ENCODE measurements at regions not wholly inside any gene's neighbourhood (a gene's known extent, or its start where the extent isn't known, plus 50 kb on each side); places are given as distances from the start of the nearest gene placed in this dataset.
"Not testable (repeated sequence)": the region's sequence is repeated elsewhere in the genome, so short reads cannot be mapped to it uniquely, and the experiment has no call there.

DNA sequence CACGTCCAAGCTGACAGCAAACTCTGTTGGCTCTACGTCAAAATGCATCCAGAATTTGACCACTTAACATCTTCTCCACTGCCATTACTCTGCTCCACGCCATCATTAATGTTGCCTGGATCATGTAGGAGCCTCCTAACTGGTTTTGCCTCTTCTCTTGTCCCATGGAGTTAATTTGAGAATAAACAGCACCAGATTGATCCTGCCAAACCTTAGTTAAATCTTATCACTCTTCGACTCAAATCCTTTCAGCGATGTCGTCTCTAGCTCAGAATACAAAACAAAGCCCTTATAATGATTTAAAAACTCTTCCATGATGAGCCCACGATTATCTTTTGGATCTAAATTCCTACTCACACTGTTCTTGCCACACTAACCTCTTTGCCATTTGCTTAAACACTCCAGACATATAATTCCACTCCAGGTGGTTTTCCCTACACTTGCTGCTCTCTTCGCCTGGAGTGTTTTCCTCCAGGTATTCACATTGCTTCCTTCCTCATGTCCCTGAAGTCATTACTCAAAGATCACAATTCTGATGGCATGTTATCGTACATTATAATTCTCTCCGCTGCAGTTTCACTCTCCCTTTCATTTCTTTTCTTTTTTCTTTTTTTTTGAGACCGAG is 90.7 kb upstream of the KCNK2 start:
- no peak for DNase-seq

- no peak for DNase-seq
These were observed 89.1 kb upstream of the KCNK2 start for GRCh38 chr1:214993419-214993818.

DNA sequence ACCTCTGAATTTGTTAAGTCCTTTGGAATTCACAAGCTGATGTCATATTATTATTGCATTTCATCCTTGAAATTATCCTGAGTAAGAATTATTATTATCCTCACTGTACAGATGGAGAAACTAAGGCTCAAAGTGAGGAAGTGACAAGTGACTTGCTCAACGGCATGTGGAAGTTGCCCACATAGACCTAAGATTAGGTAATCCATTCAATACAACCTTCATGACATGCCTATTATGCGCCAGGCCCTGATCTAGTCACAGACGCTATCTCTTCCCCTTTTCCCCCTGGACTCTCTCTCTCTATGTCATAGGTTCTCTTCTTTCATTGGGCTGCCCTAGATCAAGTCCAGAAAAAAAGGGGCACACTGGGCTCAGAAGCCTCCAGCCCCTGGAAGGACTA is 84.9 kb upstream of the KCNK2 start:
- no peak for DNase-seq

DNA sequence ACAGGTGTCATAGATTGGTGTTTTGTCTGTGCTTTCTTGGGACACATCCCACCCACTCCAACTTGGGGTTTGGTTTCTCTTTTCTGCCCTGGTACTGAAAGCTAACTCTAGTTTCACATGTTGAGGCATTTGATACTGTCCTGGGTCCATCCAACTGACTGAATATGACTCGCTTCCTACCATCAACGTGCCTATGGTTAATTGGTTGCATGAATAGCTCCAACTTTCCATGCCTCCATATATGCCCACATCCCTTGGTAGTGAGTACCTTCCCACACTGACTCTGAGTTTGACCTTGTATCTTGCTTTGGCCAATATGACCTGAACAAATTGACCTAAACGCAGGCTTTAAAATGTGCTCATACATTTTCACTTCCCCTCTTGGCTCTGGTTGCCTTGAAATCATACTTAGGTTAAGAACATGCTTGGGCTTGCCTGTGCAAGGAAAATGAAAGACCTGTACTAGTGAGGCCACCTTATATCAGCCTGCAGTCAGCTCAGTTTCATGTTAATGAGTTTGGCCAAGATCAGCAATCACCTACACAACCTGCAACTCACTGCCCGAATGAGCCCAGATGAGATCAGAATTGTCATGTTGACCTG is 81.0 kb upstream of the KCNK2 start:
- DNase-seq, result no peak

GRCh38 chr1:215002471-215002870 is 80.1 kb upstream of the KCNK2 start:
- no peak for DNase-seq

DNA sequence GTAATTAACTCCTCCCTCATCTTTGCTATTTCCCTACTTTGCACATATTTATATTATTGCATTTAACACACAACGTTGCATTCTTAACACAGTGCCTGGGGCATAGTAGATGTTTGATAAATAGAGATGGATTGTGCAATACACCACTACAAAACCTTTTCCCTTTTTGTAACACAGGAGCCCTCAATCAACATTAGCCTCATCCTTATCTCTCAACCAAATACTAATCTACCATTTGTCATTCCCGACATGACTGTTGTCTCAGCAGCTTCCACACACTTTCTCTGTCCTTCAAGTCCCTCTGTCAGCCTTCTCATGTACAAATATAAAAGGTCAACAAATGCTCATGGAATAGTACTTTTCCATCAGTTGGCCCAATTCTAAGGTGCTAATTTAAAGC is 78.9 kb upstream of the KCNK2 start:
- no peak for DNase-seq

- peak; percentile 46 for DNase-seq
These were observed 78.3 kb upstream of the KCNK2 start for GRCh38 chr1:215004121-215004827.

DNA sequence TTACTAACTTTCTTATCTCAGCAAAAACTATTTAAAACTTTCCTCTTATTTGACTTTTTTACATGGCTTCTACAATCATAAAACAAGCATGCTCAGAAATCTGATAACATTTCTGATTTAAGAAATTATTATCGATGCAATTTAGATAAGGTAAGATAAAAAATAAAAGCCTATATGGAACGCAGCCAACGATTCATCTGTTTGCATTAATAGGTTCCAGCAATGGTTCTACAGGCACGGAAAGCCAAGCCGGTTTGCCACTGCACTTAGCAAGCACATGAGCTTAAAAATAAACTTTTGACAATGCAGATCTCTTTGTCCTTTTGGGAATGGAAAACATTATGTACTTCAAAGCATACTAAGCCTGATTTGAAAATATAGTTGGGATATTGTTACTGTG is 77.5 kb upstream of the KCNK2 start:
- peak; percentile 33 for DNase-seq

- no peak for DNase-seq
These were observed 76.7 kb upstream of the KCNK2 start for GRCh38 chr1:215005656-215006345.

- no peak for DNase-seq
These were observed 74.7 kb upstream of the KCNK2 start for GRCh38 chr1:215007880-215008279.

DNA sequence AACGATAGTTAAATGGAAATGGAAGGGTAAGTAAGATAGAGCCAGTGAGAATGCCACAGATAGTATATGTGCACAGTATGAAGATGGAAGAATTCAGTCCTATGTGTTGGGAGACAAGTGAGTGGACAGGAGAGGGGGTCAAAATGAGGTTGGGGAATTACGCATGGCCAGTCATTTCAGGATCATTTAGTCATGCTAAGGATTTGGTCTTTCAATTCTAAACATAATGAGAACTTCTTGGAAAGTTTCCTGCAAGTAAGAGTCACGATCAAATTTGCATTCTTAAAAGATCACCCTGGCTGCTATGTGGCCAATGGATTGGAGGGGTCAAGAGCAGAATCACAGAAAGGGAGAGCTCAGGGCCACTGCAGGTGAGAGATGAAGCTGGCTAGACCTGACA is 64.0 kb upstream of the KCNK2 start:
- no peak for DNase-seq

- DNase-seq, result no peak
These were observed 60.3 kb upstream of the KCNK2 start for GRCh38 chr1:215022204-215022603.

GRCh38 chr1:215022741-215023141 is 59.8 kb upstream of the KCNK2 start:
- DNase-seq, result no peak

- DNase-seq, result no peak
These were observed 59.2 kb upstream of the KCNK2 start for GRCh38 chr1:215023155-215023832.

- no peak for DNase-seq
These were observed 53.6 kb upstream of the KCNK2 start for GRCh38 chr1:215028954-215029353.

DNA sequence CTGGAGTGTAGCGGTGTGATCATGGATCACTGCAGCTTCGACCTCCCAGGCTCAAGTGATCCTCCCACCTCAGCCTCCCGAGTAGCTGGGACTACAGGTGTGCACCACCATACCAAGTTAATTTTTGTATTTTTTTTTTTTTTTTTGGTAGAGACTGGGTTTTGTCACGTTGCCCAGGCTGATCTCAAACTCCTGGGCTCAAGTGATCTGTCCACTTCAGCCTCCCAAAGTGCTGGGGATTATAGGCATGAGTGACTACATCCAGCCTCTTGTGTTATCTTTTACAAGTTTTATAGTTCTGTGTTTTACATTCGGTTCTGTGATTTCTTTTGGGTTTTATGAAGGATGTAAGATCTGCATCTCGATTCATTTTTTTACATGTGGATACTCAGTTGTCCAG is 52.0 kb upstream of the KCNK2 start:
- DNase-seq, result not testable (repeated sequence)

DNA sequence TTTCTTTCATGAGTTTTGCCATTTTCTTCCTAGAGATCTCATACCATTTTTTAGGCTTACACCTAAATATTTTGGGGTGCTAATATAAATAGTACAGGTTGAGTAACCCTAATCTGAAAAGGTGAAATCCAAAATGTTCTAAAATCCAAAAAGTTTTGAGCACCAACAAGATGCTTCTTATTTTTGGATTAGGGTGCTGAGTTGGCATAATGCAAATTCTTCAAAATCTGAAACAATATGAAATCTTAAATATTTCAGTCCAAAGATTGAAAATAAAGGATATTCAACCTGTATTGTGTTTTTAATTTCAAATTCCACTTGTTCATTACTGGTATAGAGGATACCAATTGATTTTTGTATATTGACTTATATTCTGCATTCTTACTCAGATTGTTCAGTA is 51.1 kb upstream of the KCNK2 start:
- DNase-seq, result no peak

Measured in left hindlimb (tissue), 1 donor.